GM19239 (cell line): ENCODE measurements at regions not wholly inside any gene's neighbourhood (a gene's known extent, or its start where the extent isn't known, plus 50 kb on each side); places are given as distances from the start of the nearest gene placed in this dataset.

Experiments
- DNase-seq: peaks from one replicate; pipeline ENCODE4 v3.0.0; 2011; ENCODE audit warnings: low spot score; ENCODE audit not compliant: insufficient read length
- FAIRE-seq: peaks from 2 replicates; lab custom pipeline; 2011; peaks lifted over from hg19 to GRCh38; lab: Jason Lieb, UNC

DNA sequence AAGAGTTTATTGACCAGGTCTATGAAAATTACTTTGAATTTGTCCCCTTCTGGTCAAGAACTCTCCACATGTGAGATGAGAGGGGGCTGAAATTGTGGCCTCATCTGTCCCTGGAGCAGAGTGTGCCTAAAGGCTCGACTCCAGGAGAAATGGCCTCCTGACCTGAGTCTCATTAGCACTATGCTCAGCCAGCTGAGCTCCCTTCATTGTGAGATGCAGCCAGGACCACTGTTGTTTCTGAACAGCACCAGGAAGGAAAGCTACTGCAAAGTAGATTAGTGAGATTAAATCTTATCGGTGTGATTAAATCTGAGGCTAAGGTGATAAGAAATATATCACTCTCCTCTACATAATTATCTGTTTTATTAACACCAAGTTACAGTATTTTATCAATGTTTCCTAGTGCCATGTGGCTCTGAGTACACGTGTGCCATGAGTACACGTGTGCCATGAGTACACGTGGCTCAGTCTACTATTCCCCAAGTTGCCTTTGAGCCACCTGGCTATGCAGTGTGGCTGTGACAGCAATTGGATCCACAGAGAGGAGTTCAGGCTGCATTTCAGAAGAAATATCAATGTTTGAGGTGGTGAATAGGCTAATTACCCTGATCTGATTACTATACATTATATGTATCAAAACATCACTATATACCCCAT, 126.9 kb downstream of the IPMK start:
- FAIRE-seq (no peak), DNase-seq (no peak)

DNA sequence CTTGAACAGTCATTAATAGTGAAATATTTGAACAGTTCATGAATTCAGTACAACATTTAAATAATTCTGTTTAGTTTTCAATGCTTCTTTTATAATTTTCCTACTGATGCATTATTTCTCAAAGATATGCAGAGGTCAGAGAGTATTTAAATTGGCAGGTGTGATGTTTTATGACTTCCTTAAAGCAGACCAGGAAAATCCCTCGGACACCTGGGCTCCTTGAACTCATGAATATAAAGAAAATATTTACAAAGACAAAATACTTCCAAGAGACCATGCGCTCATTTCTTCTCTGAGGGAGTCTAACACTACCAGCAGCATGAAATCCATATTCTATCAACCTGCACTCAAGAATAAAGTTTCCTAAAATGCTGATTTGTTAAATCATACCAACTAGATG, 127.6 kb downstream of the IPMK start:
- no peak for FAIRE-seq
- DNase-seq: no peak

DNA sequence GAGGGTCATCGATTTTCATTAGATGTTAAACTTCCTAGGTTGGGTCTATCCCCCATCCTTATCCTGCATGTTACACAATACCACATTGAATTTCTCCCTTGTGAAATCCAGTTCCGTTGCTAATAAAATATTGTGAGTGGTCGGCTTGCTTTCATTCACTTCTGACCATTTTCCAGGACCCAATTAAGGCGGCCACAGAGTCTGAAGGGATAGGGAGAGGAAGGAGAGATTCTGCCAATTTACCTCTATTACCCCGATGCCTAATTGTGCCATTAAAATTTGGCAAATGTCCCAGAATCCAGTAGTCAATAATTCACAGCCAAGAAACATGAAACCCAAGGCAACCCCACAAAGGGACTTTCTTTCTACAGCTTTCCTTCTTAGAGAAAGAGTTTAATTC, 129.9 kb downstream of the IPMK start:
- no peak for DNase-seq

DNA sequence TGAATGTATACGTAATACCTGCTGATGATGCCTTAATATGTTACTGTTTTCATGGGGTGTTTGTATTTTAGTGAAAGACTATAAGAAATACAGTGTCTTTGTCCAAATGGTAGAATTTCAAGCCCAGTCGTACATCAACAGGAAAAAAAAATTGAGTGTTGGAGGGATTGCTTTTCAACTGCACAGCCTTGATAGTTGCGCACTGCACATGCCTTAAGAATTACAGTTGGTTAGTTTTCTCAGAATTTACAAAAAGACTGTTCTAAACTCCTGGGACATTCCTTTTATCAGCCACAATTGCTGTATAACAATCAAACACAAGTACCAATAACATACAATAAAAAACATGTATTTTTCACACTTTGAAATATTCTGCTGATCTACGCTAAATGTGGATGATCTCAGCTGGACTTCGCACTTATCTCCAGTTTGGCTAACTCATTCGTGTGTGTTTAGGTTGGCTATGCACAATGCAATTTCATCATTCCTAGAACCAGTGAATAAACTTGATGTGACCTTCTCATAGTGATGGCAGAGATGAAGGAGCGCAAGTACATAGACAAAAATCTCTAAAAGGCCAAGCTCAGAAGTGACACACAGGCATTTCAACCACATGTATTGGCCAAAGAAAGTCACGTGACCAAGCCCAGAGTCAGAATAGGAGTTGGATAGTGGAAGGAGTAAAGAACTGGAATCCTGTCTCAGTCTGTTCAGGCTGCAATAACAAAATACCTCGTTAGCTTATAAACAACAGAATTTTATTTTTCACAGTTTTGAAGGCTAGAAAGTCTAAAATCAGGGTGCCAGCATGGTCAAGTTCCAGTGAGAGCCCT, 152.3 kb downstream of the IPMK start:
- DNase-seq: no peak
- no peak for FAIRE-seq

More for the DNA sequence above, 129.9 kb downstream of the IPMK start:
- FAIRE-seq: no peak

DNA sequence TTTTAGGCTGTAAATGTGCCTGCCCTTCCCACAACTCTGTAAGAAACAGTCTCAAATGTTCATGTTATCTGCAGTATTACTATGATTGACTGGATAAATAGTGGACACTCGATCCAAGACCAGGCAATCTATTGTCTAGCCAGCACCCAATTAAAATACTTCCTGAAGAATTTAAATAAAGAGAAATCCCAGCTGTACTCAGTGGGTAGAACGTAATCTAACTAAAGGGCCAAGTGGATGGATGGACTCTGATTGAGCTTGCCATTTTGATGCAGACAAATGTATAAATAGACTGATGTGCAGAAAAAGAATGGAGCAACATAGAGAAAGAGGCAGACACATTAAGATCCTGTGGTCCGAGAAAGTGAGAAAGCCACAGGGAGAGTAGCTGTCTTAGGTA, 158.0 kb downstream of the IPMK start:
- FAIRE-seq (no peak), DNase-seq (no peak)

DNA sequence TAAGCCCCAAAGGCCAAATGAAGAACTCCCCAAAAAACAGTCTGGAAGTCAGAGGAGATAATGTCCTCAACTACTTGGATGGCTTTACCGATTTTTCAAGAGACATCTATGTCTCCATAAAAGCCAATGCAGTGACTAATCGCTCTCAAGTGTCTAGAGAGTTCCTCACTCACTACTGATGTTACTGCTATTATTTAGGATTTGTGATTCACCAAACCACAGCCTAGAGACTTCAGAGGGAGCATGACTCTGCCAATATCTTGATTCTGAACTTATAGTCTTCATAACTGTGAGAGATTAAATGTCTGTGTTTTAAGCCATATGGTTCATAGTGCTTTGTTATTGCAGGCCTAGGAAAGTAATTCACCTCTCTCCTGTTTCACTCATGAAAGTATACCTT, 160.2 kb downstream of the IPMK start:
- DNase-seq: no peak
- FAIRE-seq: no peak

DNA sequence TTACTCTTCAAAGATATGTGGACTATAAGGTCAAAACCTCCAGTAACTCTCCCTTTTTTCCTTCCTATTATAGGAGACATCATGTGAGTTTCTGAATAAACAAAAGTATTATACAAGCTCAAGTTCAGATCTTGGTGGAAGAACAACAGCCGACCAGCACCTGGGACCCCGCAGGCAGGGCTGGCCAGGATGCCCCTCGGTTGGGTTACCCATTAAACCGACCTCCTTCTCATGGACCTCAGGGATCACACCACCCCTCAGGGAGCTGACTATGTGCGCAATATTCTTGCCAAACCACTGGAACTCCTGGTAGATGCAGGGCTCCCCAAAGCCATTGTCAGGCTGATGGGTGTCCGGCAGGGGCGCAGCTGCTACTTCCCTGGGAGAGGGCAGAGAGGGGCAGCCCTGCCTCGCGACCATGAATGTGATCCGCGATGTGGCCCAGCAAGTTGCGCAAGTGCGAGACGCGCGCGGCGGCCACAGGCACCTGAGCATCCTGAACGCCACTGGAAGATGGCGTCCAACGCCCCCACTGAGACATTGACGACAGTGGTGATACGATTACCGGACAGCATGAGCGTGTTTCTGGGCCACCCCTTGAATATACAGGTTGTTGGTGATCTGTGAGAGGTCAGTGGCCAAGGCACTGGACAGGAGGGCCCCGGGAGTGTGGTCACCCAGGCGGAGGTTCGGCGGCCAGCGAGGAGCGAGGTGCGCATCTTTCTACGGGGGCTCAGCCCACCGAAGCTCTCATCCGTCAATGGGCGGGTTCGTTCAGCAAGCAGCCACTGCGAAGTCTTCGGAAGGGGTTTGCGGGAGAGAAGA, 161.3 kb downstream of the IPMK start:
- FAIRE-seq: no peak
- DNase-seq: no peak

DNA sequence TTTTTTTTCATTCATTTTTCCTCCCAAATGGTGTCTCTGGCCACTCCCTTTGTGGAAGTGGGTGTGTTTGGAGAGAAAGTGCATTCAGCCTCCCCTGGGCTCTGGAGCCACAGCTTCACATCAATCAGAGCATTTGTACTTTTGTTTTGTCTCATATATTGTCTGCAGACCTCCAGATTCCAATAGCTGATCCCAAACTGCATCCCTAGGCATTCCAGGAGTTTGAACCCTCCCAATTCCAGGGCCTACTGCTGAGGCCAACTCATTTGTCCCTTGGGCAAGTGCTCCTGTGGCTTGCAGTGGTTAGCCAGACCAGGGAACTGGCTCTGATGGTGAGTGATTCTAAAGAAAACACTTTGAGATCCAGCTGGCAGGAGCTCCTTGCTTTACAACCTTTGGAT, 163.3 kb downstream of the IPMK start:
- no peak for FAIRE-seq
- no peak for DNase-seq

DNA sequence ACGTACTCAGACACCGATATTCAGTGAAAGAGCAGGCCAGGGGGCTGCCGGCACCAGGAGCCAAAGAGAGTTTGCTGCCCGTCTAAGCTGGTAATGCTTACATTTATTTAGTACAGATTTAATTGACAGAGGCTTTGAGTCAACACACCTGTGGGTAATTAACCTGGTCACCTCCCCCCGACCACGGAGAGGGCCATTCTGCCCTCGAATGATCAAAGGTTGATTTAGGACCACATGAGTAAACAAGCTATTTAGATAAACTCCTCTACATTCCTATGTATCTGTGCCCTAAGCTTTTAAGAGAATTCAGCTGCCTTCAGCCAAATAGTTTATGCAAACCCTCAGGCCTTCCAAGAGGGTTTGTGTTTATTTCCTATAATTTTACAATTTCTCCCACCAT, 164.8 kb downstream of the IPMK start:
- no peak for DNase-seq
- FAIRE-seq: no peak

DNA sequence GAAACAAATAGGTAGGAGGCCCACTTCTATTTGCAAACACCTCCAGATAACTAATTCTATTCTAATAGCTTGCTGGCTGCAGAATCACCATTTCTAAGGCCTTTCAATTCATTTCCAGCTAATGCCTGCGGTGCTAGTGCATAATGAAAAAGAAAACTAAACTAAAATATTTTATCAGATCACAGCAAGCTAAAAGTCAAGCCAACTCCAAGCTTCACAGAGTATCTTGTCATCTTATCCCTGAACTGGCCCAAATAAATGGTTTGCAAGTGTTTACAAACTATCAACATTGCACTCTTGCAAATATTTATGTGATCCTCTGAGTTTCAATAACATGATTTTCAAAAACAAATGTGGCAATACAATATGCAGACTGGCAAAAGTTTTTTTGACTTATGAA, 166.0 kb downstream of the IPMK start:
- DNase-seq (no peak), FAIRE-seq (no peak)

DNA sequence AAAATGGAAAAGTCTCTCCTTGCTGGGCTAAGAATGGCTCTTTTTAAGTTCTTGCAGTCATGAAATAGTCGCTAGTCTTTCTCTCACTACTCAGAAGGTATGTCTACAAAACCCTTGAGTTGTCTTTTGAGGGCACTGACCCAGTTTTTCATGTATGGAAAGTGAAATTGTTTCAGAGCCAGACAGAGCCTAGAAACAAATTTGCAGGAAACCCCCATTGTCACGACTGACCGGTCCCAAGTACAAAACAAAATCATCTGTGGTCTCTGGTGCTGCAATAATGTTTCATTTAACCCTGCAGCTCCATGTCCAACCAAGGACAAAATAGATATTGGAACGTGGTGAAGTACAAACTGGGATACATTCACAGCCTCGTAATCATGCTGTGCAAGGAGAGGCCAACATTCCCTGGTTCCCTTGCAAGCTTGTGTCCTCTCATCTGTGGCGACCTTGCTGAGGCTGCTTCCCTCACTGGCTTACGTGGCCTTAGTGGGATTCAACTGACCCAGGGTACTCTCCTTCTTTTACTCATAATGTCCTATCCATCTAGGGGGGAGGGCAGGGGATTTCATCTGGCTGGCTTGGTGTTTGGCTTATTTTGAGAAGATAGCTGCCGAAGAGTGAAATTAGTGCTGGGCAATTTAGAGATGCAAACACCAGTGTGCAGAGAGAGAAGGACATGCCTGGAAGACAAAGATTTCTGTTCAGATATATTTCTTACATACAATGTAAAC, 172.5 kb downstream of the IPMK start:
- DNase-seq (no peak), FAIRE-seq (no peak)

DNA sequence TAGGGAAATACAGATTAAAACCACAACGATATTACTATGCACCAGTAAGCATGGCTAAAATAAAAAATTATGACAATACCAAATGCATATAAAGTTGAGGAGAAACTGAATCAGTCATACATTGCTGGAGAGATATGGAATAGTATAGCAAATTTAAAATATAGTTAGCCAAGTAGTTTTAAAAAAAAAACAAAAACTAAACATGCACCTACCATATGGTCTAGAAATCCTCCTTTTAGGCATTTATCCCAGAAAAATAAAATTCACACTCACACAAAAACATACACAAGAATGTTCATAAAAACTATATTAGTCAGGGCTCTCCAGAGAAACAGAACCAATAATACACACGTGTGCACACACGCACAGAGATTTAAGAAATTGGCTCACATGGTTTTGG, 175.8 kb downstream of the IPMK start:
- DNase-seq (no peak), FAIRE-seq (no peak)

DNA sequence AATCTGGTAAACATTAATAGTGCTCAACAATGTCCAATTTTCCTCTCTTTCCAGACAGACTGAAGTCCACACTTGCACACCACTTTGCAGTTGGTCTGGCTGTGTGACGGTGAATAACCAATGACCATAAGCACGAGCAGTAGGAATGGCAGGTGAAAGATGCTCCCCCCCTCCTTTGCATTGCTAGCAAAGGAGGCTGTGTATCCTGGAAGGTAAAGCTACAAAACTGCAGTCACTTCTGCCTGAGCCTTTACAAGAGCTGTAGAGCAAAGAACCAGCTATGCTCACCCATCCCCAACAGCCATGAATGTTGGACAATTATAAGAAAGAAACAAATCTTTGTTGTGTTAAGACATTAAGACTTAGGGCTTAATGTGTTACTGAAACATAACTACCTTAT, 178.0 kb downstream of the IPMK start:
- no peak for DNase-seq
- FAIRE-seq: no peak

DNA sequence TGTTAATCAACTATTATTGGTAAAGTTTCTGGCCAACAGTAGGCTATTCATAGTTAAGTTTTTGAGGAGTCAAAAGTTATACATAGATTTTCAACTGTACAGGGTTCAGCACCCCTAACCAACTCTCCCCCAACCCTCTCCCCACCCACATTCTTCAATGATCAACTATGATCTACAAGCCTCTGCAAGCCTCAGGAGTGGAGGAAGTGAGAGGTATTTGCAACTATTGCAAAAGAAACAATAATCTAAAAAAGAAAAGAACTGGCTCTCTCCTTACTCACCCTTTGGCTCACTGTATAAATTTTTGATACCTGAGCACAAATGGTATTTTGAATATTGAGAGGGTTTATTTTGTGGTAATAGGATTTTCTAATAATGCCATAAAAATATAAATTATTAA, 179.8 kb downstream of the IPMK start:
- DNase-seq (no peak), FAIRE-seq (no peak)

DNA sequence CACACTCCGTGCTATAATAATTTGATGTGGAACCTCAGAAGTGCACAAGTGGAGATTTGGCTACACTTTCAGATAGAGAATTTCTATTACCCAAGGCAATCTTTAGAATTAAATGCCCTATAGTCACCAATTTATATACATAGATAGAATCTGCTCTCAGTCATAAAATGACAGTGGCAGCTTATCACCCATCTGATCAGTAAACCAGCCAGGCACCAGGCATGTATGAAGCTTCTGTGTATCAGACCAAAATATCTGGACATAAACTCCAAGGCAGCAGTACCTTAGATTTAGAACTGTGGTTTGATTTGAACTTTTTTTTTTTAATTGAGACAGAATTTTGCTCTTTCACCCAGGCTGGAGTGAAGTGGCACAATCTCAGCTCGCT, 180.9 kb downstream of the IPMK start:
- FAIRE-seq (no peak), DNase-seq (no peak)

DNA sequence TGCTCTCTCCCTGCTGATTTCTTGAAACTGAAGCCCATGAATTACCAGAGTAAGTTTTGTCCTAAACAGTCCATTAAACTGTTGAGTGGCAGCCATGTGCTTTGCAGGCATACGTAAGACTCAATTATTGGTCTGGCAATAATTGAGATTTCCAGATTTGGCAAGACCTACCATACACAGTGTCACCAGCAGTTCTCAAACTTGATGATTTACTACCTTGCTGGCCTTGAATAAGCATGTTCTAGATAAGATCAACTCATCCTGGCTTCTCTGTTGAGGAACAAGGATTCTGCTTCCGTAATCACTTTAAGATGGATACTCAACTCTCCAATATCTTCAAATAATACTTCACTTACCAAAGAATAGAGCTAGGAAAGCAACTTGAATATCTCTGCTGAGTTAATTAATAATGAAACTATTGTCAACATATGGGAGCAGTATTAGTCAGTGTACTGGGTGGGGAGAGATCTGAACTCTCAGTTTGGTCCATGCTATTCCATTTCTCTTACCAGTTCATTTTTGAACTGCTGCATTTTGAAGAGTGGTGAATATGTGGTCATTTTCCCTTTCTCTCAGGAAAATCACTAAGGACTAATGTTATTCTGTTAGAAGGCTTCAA, 181.4 kb downstream of the IPMK start:
- DNase-seq (no peak), FAIRE-seq (no peak)

DNA sequence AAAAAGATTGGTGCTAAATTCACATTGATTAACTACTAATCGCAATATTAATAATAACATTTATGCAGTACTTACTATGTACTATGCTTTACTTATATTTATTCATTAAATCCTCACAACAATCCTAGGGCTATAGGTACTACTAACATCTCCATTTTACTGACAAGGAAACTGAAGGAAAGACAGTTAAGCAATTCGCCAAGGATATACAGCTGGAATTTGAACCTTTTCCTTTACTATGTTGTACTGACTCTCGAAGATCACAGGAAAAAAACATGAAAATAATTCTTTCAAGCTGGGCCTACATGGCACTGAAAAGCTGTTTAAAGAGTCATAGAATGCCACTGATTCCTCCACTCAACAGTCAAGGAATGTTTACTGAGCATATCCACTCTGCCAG, 185.4 kb downstream of the IPMK start:
- FAIRE-seq: no peak
- no peak for DNase-seq

DNA sequence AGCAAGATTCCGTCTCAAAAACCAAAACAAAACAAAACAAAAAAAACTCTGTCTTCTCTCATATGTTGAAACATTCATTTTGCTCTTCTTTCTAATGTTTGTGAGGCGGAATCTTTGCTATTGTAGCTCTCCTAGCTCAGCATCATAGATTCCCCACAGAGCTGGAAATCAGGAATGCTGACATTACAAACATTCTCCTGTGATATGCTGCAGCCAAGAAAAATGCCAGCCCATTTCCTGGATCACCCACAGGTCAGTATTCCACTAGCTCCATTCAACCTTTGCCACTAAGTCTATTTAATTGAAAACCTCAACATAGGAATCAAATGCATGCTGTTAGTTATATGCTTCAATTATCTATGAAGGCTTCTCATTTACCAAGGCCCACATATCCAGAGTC, 186.3 kb downstream of the IPMK start:
- FAIRE-seq (no peak), DNase-seq (no peak)

DNA sequence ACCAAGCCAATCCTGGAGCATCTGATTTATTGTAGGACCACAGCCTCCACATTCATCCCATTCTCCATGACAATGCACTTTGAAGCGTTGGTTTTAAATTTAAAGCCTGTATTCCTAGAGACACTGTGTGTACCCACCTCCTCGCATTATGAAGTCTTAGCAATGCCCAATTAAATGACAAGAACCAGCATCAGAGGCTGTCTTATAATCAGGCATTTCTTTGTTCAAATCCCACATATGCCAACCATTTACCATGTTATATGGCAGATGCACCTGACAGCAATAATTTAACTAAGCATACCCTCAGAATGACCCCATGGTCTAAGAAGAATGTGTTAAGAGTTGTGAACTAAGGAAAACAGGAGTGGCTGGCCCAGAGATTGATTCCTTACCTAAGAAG, 188.2 kb downstream of the IPMK start:
- FAIRE-seq (no peak), DNase-seq (no peak)

DNA sequence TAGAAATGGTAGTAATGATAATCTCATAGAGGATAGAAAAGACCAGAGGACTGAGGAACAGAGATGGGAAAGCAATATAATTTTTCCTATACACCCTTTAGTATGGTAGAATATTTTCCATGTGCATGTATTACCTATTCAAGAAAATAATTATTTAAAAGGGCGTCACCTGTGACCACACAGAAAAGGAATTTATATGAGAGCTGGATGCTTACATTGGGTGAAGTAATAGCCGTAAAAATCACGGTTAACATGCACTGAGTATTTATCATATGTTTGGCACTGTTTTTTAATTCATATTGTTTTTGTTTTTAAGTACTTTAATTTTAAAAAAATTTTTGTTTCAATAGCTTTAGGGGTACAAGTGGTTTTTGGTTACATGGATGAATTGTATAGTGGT, 195.1 kb downstream of the IPMK start:
- FAIRE-seq: no peak
- DNase-seq: no peak
